ENCODE measurements at regions not wholly inside any gene's neighbourhood (a gene's known extent, or its start where the extent isn't known, plus 50 kb on each side); places are given as distances from the start of the nearest gene placed in this dataset.

DNA sequence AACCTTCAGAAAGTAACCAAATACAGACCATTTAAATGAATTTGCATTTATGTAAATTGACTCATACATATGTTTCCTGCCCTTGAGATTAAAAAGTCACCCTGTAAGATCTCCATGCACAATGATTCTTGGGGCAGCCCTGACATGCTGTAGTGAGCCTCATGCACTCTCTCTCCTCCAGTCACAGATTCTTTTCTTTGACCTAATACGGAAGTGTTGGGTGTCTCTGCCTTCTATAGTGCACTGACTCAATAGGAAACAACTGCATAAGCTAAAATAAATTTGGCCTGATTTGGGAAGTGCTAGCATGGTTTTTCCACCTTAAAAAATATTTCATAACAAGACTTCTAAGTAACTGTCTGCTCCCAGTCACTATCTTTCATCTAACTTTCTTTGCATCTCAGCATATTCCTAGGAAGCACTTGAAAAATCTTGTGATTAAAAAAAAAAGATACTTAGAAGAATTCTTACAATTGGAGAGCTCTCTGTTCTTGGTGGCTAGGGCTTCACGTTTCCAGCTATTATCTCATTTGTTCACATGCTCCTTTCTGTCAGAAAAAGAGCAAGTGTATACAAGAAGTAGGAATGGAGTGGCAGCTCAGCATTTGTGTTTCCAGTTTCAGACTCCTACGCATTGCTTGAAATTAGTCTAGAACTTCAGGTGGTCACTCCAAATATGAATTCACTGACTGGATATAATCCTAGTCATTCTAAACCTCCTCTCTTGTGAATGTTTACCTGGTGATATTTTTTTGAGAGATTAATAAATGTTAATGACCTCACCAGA lies 207.9 kb upstream of the COL8A1 start:
- no peak for ATAC-seq

DNA sequence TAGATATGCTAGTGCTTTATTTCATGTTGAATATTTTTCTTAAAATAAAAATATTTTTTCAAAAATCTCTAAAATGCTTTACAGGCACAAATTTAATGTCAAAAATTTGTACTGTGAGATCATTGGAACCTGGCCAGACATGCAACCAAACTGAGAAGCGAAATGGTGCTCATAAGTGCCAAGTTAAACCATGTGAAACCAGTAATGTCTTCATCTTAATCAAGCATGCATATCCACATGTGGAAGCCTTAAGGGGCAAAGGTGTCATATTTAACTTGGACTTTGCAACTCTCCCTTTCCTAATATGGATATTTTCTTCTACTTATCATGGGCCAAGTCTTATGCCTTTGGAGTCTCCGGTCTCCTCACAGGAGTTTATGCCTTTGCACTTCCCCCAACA lies 208.9 kb upstream of the COL8A1 start:
- no peak for ATAC-seq

- no peak for ATAC-seq
Measured at GRCh38 chr3:99425930-99426329, 212.5 kb upstream of the COL8A1 start.

DNA sequence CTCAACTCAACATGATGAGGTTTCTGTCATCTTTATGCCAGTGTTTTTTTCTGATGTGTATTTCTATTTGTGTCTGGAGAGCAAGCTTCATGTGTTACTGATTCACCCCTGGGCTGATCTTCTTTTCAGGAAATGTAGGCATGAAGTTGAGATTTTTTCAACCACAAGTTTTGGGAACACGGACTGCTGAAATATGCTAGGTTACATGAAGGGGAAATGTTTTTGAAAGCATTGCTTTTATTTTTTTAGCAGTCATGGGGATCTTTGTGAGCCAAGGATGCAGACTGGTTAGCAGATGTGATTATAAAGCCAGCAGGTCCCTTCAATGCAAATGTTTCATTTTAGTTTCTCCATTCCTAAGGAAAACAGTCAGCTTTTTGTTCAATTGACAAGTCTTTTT lies 219.3 kb upstream of the COL8A1 start:
- no peak for ATAC-seq

DNA sequence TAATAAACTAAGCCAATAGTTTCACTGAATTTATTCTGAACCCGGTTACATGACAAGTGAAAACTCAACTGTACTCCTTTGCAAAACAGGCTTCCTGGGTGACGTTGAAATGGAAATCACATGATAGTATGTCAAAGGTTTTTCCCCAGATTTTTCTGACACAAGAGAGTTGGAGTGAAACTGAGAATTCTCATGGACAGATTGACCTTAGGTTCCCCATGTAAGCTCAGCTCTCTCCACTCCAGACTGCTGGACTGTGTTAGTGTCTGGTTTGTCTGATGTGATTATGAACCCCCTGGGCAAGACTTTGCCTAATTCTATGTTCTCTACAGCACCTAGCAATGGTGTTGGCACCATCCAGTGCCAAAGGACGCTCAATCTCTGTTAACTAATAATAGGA lies 219.7 kb upstream of the COL8A1 start:
- no peak for ATAC-seq

DNA sequence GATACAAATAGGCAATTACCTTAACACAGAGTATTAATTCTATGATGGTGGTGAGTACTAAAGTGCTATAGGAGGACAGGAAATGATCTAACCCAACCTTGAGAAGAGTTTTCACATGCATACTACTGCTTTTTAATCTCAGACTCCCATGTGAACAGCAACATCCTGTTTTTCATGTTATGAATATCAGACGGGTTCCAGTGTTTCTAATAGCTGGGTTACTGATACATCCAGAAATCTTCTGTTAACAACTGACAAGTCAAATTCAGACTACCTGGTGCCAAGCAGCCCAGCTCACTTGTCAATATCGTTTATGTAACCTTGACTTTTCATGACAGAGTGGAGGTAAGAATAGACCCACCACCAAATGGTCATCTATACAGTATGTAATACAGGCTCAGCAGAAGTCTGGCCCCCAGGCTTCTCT lies 220.2 kb upstream of the COL8A1 start:
- no peak for ATAC-seq

GRCh38 chr3:99413504-99413903 lies 224.9 kb upstream of the COL8A1 start:
- ATAC-seq = no peak

GRCh38 chr3:99410789-99411311 lies 227.5 kb upstream of the COL8A1 start:
- ATAC-seq = no peak

DNA sequence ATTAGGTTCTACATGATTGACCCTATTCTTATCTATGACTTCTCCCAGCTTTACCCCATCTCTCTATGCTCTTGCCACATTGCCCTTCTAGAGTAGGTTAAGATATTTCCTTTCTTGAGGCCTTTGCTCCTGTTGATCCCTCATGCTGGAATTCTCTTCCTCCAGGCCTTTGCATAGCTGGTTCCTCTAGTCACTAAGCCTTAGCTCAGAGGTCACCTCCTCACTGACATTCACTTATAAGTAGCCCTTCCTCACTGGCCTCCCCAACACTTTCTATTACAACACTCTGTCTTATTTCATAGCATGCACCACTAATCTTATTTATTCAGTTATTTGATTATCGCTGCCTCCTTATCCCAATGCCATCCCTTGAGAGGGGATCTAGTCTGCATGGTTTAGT lies 228.4 kb upstream of the COL8A1 start:
- ATAC-seq = no peak

DNA sequence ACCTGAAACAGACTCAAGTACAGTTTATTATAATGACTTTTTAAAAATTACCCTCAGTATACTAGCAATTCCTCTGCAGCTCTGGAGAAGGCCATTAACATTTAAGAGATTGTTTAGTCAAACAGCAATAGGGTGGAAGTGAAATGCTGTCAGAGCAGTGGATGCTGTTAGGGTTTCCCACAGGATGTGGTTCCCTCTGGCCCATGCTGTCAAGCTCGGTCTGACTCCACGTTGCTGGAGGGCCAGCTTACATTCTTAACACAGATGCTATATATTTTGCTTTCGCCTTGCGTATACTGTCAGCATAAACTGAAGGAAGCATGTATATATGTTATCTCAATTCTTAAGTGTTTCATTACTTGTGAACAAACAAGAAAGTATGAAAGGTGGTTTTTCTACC lies 231.1 kb upstream of the COL8A1 start:
- ATAC-seq = no peak

DNA sequence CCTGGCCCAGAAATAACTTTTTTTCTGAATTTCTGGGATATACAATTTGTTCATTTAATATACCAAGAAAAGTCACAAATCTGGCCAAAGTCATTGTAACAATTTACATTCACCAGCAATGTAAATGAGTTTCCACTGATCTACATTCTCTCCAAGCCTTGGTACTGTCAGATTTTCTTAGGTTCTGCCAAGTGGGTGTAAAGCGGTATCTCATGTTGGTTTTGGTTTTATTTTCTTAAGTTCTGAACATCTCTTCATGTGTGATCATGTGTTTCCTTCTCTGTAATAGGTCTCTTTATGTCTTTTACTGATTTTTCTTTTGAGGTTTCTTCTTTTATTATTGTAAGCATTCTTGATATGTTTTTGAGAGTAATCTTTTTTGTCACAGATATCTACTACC lies 235.6 kb upstream of the COL8A1 start:
- ATAC-seq = no peak

- no peak for ATAC-seq
Measured at GRCh38 chr3:99400352-99400751, 238.0 kb upstream of the COL8A1 start.

GRCh38 chr3:99396651-99397275 lies 241.6 kb upstream of the COL8A1 start:
- ATAC-seq = no peak

GRCh38 chr3:99394831-99395778 lies 243.3 kb upstream of the COL8A1 start:
- ATAC-seq = no peak

- no peak for ATAC-seq
Measured at GRCh38 chr3:99393961-99394360, 244.4 kb upstream of the COL8A1 start.

DNA sequence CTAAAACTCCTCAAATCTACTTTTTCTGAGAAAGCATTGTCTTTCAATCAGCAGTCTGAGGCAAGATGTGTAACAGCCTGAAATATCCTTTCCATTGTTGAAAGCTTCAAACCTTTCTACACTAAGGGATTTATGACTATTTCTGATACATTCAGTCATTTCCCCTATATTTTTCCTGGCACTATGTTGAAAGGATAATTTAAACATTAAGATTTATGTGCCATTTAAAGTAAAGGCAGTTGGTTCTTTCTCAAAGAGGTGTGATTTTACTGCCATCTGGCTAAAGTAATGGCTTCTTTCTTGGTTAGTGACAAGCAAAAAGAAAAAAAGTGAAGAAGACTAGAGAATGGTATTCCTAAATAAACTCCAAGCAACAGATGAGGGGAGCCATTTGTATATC lies 249.6 kb upstream of the COL8A1 start:
- ATAC-seq = no peak

GRCh38 chr3:99384596-99384995 lies 253.8 kb upstream of the COL8A1 start:
- ATAC-seq = no peak

- no peak for ATAC-seq
Measured at GRCh38 chr3:99376926-99377325, 261.5 kb upstream of the COL8A1 start.

- no peak for ATAC-seq
Measured at GRCh38 chr3:99373846-99374210, 264.6 kb upstream of the COL8A1 start.

- no peak for ATAC-seq
Measured at GRCh38 chr3:99373088-99373845, 265.1 kb upstream of the COL8A1 start.

- no peak for ATAC-seq
Measured at GRCh38 chr3:99366663-99367429, 271.5 kb upstream of the COL8A1 start.

GRCh38 chr3:99365979-99366378 lies 272.4 kb upstream of the COL8A1 start:
- no peak for ATAC-seq

All from activated CD4-positive, CD25-positive, alpha-beta regulatory T cell treated with anti-CD3 and anti-CD28 coated beads, Interleukin-2, amount 50 U/mL, for 24 hours (primary cell).